Stimulated activated effector memory CD8-positive, alpha-beta T cell treated with anti-CD3 and anti-CD28 coated beads, Interleukin-12 subunit alpha, Interleukin-12 subunit beta, amount 100 ng/mL, for 72 hours (primary cell): ENCODE measurements at regions not wholly inside any gene's neighbourhood (a gene's known extent, or its start where the extent isn't known, plus 50 kb on each side); places are given as distances from the start of the nearest gene placed in this dataset.
A peak's percentile ranks its signal among the peaks of the same experiment; 100 is the strongest.

ENCODE experiments used
- ATAC-seq: fragments of 150-1000 bp; cut with Tn5 transposase; 2 replicates; pipeline ENCODE4 v1.10.0; 2021
- DNase-seq, 2 donors: peaks; one replicate each; pipeline ENCODE4 v3.0.0; 2021 to 2022; ENCODE audit warnings: low spot score in 2 of 2
- H3K27ac Mint-ChIP-seq: one replicate; pipeline ENCODE4 v1.8.0; 2022; ENCODE audit warnings: mild to moderate bottlenecking, mixed read lengths
- H3K36me3 Mint-ChIP-seq: one replicate; pipeline ENCODE4 v1.8.0; 2022; ENCODE audit warnings: mild to moderate bottlenecking, mixed read lengths
- H3K4me1 Mint-ChIP-seq: one replicate; pipeline ENCODE4 v1.8.0; 2022; ENCODE audit warnings: mixed read lengths
- H3K4me3 Mint-ChIP-seq: one replicate; pipeline ENCODE4 v1.8.0; 2022; ENCODE audit warnings: mild to moderate bottlenecking, mixed read lengths
- H3K9me3 Mint-ChIP-seq: one replicate; pipeline ENCODE4 v1.8.0; 2022; ENCODE audit warnings: mixed read lengths

GRCh38 chr2:15073664-15074063 lies 441.1 kb downstream of the LRATD1 start:
- no peak overlapping the region for H3K4me3 Mint-ChIP-seq
- H3K9me3 Mint-ChIP-seq, result peaks cover 2% of the 10 kb centered on the region
- DNase-seq (no peak), ATAC-seq (no peak)
- H3K36me3 Mint-ChIP-seq, result no peaks in the 10 kb centered on the region
- no peak overlapping the region for H3K27ac Mint-ChIP-seq
- no peaks in the 10 kb centered on the region for H3K4me1 Mint-ChIP-seq

DNA sequence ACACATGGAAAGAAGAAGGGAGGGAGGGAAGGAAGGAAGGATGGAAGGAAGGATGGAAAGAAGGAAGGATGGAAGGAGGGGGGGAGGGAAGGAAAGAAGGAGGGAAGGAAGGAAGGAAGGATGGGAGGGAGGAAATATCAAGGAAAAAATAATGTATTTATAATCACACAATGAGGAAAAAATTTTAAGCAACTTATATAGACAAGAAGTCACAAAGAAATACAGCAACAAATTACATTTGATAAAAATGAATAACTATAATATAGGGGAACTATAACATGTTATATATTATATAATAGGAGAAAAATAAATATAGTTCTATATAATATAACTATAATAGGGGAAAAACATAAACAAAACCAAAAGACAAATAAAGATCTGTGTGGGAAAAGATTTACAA lies 441.8 kb downstream of the LRATD1 start:
- no peak overlapping the region for H3K27ac Mint-ChIP-seq
- no peaks in the 10 kb centered on the region for H3K36me3 Mint-ChIP-seq
- no peak for DNase-seq
- peaks cover 2% of the 10 kb centered on the region for H3K9me3 Mint-ChIP-seq
- ATAC-seq, result no peak
- H3K4me3 Mint-ChIP-seq, result no peak overlapping the region
- H3K4me1 Mint-ChIP-seq, result no peaks in the 10 kb centered on the region

- no peaks in the 10 kb centered on the region for H3K36me3 Mint-ChIP-seq
- no peak for ATAC-seq
- DNase-seq, result peak in 1 of 2 donors; percentile 26
These were observed 442.5 kb downstream of the LRATD1 start for GRCh38 chr2:15074751-15075700.

GRCh38 chr2:15076668-15077067 lies 444.2 kb downstream of the LRATD1 start:
- peaks cover 2% of the 10 kb centered on the region for H3K9me3 Mint-ChIP-seq
- DNase-seq, result no peak
- no peak for ATAC-seq
- no peak overlapping the region for H3K4me3 Mint-ChIP-seq
- H3K27ac Mint-ChIP-seq, result no peak overlapping the region
- H3K36me3 Mint-ChIP-seq, result no peaks in the 10 kb centered on the region
- H3K4me1 Mint-ChIP-seq, result no peaks in the 10 kb centered on the region

More at GRCh38 chr2:15074751-15075700, 442.5 kb downstream of the LRATD1 start:
- no peaks in the 10 kb centered on the region for H3K4me1 Mint-ChIP-seq
- H3K9me3 Mint-ChIP-seq, result peaks cover 2% of the 10 kb centered on the region
- H3K4me3 Mint-ChIP-seq, result no peak overlapping the region
- H3K27ac Mint-ChIP-seq, result no peak overlapping the region

GRCh38 chr2:15081356-15081755 lies 448.8 kb downstream of the LRATD1 start:
- Mint-ChIP-seq H3K9me3 (peaks cover 2% of the 10 kb centered on the region), H3K27ac (no peak overlapping the region), H3K4me3 (no peak overlapping the region), H3K36me3 (no peaks in the 10 kb centered on the region), H3K4me1 (no peaks in the 10 kb centered on the region)
- no peak for ATAC-seq
- DNase-seq, result no peak

DNA sequence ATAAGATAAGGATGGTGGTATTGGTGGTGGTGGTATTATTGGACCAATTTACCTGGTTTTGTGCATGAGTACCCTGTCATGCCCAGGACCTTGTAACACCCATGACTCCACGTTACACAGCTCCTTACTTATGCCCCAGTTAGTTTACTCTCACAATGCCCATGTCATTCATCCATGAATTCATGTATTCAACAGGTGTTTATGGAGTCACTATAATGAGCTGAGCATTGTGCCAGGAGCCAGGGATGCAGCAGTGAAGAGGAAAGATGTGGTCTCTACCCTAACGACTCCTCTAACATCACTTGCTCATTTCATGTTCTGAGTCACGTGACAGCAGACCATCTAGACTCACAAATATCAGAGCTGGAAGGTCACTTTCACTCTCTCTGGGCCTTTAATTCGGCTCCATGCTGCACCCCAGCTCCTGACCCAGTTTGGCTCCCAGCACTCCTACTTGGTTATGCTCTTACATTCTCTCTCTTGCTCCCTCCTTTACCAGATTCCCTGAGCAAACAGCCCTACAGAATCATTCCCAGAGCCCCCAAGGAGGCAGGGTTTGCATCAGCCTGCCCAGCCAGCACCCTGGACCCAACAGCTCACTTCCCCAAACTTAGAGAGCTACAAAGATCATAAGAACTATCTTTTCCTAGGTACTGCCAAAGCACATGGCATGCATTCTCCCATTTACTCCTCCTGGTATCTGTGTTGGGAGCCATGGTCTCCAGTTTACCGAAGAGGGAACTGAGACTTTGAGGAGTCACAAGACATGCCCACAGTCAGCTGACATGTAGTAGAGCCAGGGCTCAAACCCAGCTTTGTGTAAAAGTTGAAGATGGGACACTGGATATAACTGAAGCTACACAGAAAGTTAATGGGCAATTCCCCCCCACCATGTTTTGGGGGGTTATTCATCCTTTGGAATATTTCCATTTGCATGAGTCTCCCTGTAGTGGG lies 449.9 kb downstream of the LRATD1 start:
- ATAC-seq (no peak), DNase-seq (no peak)
- no peaks in the 10 kb centered on the region for H3K9me3 Mint-ChIP-seq
- H3K4me3 Mint-ChIP-seq, result no peak overlapping the region
- no peaks in the 10 kb centered on the region for H3K4me1 Mint-ChIP-seq
- H3K36me3 Mint-ChIP-seq, result no peaks in the 10 kb centered on the region
- no peak overlapping the region for H3K27ac Mint-ChIP-seq

- Mint-ChIP-seq H3K4me1 (no peaks in the 10 kb centered on the region), H3K27ac (no peak overlapping the region), H3K36me3 (no peaks in the 10 kb centered on the region), H3K4me3 (no peak overlapping the region), H3K9me3 (no peaks in the 10 kb centered on the region)
- ATAC-seq (peak; percentile 6), DNase-seq (peak in 1 of 2 donors; percentile 22)
These were observed 452.4 kb downstream of the LRATD1 start for GRCh38 chr2:15084826-15085489.

DNA sequence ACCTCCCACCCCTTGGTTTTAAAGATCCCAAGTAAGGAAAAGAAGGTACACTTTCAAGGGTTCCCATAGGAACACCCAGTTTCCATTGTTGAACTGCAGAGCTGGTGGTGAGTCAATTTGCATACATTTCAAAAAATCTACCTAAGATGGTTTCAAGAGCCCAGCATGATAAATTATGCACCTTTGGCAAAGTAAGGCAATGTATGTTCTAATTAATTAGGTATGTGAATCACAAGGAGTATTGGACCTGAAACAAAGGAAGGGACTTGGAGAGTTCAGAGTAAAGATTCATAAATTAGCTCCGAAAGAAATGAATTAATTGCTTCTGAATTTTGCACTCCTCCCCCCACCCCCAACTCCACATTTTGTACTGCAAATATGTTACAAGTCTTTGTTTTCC lies 459.7 kb downstream of the LRATD1 start:
- H3K27ac Mint-ChIP-seq, result no peak overlapping the region
- no peak for ATAC-seq
- no peaks in the 10 kb centered on the region for H3K9me3 Mint-ChIP-seq
- no peaks in the 10 kb centered on the region for H3K36me3 Mint-ChIP-seq
- no peak for DNase-seq
- peaks cover 8% of the 10 kb centered on the region for H3K4me1 Mint-ChIP-seq
- H3K4me3 Mint-ChIP-seq, result no peak overlapping the region

DNA sequence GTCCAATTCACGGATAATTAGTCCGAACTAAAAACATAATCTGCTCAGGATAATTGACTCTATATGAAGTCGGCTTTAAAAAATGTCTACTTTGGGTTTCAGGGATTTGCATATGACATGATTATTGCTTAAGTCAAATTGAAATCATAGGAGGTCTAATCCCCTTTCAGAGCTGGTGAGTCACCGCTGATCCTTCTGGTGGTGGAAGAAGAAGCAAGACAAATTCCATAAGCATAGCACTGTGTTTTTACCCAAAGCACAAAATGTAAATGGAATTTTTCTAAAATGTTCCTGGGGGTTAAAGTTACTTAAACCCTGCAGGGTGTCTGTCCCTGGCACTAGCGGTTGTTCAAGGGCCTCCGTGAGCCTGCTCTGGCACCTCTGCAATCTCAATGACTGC lies 460.2 kb downstream of the LRATD1 start:
- no peak for ATAC-seq
- DNase-seq, result no peak
- H3K27ac Mint-ChIP-seq, result no peak overlapping the region
- H3K36me3 Mint-ChIP-seq, result no peaks in the 10 kb centered on the region
- no peak overlapping the region for H3K4me3 Mint-ChIP-seq
- H3K4me1 Mint-ChIP-seq, result peaks cover 8% of the 10 kb centered on the region
- H3K9me3 Mint-ChIP-seq, result no peaks in the 10 kb centered on the region

- Mint-ChIP-seq H3K27ac (no peak overlapping the region), H3K36me3 (no peaks in the 10 kb centered on the region), H3K9me3 (no peaks in the 10 kb centered on the region), H3K4me1 (peaks cover 8% of the 10 kb centered on the region), H3K4me3 (no peak overlapping the region)
- ATAC-seq (no peak), DNase-seq (no peak)
These were observed 461.6 kb downstream of the LRATD1 start for GRCh38 chr2:15094161-15094560.

DNA sequence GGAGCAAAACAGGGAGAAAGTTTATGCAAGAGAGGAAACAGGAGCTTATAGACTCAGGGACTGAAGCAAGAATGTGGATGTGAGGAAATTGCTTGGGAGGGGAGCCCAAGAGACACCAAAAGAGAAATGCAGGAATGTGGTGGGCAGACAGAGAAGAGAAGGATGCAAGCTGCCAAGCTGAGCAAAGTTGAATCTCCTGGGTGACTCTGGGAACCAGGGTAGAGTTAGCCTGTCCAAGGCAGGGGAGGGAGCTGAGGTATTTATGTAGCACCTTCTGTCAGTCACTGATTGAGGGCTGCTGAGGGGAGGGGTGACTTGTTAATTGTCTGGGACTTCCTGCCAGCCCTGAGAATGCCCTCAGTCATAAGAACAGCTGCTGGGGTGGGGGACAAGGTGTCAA lies 464.3 kb downstream of the NBAS start:
- Mint-ChIP-seq H3K36me3 (no peaks in the 10 kb centered on the region), H3K4me3 (no peak overlapping the region), H3K4me1 (peaks cover 8% of the 10 kb centered on the region), H3K9me3 (no peaks in the 10 kb centered on the region), H3K27ac (no peak overlapping the region)
- DNase-seq, result no peak
- peak; percentile 11 for ATAC-seq

- DNase-seq, result no peak
- Mint-ChIP-seq H3K36me3 (peaks cover 4% of the 10 kb centered on the region), H3K27ac (no peak overlapping the region), H3K4me3 (no peak overlapping the region), H3K9me3 (peaks cover 9% of the 10 kb centered on the region), H3K4me1 (no peaks in the 10 kb centered on the region)
- no peak for ATAC-seq
These were observed 454.0 kb downstream of the NBAS start for GRCh38 chr2:15107137-15107536.

DNA sequence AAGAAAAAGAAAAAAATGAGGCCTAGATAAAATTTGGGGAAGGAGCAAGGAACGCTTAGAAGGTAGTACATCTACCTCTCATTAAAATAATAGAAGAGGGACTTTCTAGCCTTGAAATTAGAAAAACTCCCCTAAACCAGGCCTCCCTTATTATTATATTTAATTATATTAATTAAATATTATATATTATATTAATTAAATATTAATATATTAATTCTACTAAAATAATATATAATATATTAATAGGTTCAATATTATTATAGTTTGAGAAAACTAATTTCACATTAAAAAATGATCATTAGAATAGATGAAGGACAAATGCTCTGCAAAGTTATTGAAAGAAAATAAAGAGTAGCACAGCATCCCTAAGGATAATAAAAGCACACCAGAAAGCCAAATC lies 449.4 kb downstream of the NBAS start:
- DNase-seq (no peak), ATAC-seq (no peak)
- no peaks in the 10 kb centered on the region for H3K4me1 Mint-ChIP-seq
- H3K36me3 Mint-ChIP-seq, result peaks cover 6% of the 10 kb centered on the region
- no peak overlapping the region for H3K4me3 Mint-ChIP-seq
- peaks cover 15% of the 10 kb centered on the region for H3K9me3 Mint-ChIP-seq
- H3K27ac Mint-ChIP-seq, result no peak overlapping the region

GRCh38 chr2:15112216-15112615 lies 448.9 kb downstream of the NBAS start:
- DNase-seq (no peak), ATAC-seq (no peak)
- Mint-ChIP-seq H3K9me3 (peaks cover 15% of the 10 kb centered on the region), H3K27ac (no peak overlapping the region), H3K4me3 (no peak overlapping the region), H3K4me1 (no peaks in the 10 kb centered on the region), H3K36me3 (peaks cover 6% of the 10 kb centered on the region)

DNA sequence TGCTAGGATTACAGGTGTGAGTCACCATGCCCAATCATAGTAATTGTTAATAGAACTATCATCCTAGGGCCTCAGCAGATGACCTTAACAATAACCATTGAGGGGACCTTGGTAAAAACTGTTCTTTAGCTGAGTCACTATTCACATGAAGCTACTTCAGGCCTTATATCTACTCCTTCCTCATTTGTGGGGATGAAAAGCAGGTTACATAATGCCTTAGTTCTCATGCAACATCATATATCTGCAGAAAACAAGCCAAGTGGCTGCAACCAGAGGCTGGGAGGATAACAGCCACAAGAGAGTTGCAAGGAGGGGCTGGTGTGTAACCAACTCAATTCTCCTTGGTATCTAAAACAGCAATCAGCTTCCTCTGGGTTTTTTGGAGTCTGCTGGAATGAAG lies 445.4 kb downstream of the NBAS start:
- peaks cover 13% of the 10 kb centered on the region for H3K9me3 Mint-ChIP-seq
- no peaks in the 10 kb centered on the region for H3K4me1 Mint-ChIP-seq
- ATAC-seq (no peak), DNase-seq (no peak)
- peaks cover 6% of the 10 kb centered on the region for H3K36me3 Mint-ChIP-seq
- no peak overlapping the region for H3K4me3 Mint-ChIP-seq
- H3K27ac Mint-ChIP-seq, result no peak overlapping the region
